ENCODE measurements at regions not wholly inside any gene's neighbourhood (a gene's known extent, or its start where the extent isn't known, plus 50 kb on each side); places are given as distances from the start of the nearest gene placed in this dataset.

DNA sequence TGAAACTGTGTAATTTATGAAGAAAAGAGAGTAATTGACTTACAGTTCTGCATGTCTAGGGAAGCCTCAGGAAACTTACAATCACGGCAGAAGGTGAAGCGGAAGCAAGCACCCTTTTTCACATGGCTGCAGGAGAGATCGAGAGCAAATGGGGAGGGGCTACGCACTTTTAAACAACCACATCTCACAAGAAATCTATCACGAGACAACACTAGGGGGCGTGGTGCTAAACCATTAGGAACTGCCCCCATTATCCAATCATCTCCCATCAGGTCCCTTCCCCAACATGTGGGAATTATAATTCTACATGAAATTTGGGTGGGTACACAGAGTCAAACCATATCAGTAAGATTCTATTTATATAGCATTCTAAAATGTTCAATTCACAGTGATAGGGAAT is 114.8 kb upstream of the TRPC4 start:
- Histone ChIP-seq H3K9me3 (ENCODE audit: control insufficient read depth, insufficient read depth, low read length) (no peaks in the 10 kb centered on the region), H3K4me3 (ENCODE audit: low read depth, low read length) (no peak overlapping the region), H3K27me3 (ENCODE audit: control insufficient read depth, insufficient read depth, low read length) (no peaks in the 10 kb centered on the region), H3K27ac (ENCODE audit: low read depth, low read length) (no peak overlapping the region)
- no peak for DNase-seq (ENCODE audit: low read depth, low spot score)
- ChIA-PET POLR2A (no interaction called here), CTCF (interaction anchor here (0.8 kb wide), 1 partner anchor 344 kb away, joined by 3 read pairs; no protein-coding TSS in a partner anchor)
- TF ChIP-seq, protein P1, sequence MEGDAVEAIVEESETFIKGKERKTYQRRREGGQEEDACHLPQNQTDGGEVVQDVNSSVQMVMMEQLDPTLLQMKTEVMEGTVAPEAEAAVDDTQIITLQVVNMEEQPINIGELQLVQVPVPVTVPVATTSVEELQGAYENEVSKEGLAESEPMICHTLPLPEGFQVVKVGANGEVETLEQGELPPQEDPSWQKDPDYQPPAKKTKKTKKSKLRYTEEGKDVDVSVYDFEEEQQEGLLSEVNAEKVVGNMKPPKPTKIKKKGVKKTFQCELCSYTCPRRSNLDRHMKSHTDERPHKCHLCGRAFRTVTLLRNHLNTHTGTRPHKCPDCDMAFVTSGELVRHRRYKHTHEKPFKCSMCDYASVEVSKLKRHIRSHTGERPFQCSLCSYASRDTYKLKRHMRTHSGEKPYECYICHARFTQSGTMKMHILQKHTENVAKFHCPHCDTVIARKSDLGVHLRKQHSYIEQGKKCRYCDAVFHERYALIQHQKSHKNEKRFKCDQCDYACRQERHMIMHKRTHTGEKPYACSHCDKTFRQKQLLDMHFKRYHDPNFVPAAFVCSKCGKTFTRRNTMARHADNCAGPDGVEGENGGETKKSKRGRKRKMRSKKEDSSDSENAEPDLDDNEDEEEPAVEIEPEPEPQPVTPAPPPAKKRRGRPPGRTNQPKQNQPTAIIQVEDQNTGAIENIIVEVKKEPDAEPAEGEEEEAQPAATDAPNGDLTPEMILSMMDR (IDR thresholded peaks at IDR 0.05; ENCODE audit: low read depth, low read length) = no peak

DNA sequence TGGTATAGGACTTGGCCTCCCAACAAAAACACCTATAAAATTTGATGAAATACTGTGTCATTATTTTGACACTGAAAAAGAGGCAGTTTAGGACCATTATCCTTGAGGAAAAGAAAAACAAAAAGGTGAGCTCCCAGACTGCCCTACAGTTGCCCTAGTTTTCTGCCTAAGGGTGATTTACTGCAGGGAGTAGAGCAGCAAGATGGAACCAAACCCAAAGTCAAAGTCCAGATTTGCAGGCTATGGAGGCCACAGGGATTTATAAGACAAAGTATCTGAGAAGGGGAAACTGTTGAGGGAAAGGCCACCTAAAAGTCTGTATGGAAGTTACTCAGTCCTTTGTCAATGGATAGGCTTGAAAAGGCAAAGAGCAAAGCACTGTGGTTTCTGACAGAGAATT is 112.4 kb upstream of the TRPC4 start:
- POLR2A ChIA-PET = no interaction called here
- TF ChIP-seq, protein P1 (IDR thresholded peaks at IDR 0.05; ENCODE audit: low read depth, low read length) = no peak
- no peak overlapping the region for H3K27ac ChIP-seq (ENCODE audit: low read depth, low read length)
- H3K9me3 ChIP-seq (ENCODE audit: control insufficient read depth, insufficient read depth, low read length) = no peaks in the 10 kb centered on the region
- H3K27me3 ChIP-seq (ENCODE audit: control insufficient read depth, insufficient read depth, low read length) = no peaks in the 10 kb centered on the region
- no peak for DNase-seq (ENCODE audit: low read depth, low spot score)
- CTCF ChIA-PET = no interaction called here
- no peak overlapping the region for H3K4me3 ChIP-seq (ENCODE audit: low read depth, low read length)

DNA sequence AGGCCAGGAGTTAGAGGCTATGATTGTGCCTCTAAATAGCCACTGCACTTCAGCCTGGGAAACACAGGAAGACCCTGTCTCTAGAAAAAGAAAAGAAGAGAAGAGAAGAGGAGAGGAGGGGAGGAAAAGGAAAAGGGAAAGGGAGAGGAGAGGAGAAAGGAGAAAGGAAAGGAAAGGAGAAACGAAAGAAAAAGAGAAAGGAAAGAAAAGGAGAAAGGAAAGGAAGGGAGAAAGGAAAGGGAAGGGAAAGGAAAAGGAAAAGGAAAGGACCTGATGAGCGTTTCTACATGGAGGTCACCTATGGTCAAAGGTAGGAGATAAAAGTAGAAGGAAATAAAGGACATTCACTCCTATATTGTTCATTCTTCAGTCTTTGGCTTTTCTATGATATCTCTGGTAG is 109.1 kb upstream of the TRPC4 start:
- Histone ChIP-seq H3K27ac (ENCODE audit: low read depth, low read length) (no peak overlapping the region), H3K9me3 (ENCODE audit: control insufficient read depth, insufficient read depth, low read length) (no peaks in the 10 kb centered on the region), H3K27me3 (ENCODE audit: control insufficient read depth, insufficient read depth, low read length) (no peaks in the 10 kb centered on the region), H3K4me3 (ENCODE audit: low read depth, low read length) (no peak overlapping the region)
- POLR2A ChIA-PET = no interaction called here
- CTCF ChIA-PET = no interaction called here
- DNase-seq (ENCODE audit: low read depth, low spot score) = no peak
- TF ChIP-seq, protein P1 (IDR thresholded peaks at IDR 0.05; ENCODE audit: low read depth, low read length) = no peak

DNA sequence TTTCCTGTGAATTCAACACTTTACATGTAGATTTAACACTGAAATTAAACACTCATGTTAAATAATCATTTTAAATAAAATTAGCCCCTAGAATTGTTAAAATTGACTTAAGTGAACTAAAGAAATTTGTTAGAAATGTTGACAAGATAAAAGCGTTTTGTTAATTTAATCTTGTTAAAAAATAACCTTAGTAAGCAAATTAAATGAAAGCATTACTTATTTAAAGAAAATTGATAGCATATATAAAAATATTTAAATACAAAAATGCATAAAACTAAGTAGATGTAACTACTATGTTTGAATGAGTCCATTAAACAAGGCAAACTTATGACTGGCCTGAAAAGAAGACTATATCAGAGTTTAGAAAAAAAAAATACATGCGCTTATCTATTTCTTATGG is 99.0 kb upstream of the TRPC4 start:
- DNase-seq (ENCODE audit: low read depth, low spot score) = no peak
- POLR2A ChIA-PET = no interaction called here
- CTCF ChIA-PET = no interaction called here
- TF ChIP-seq, protein P1 (IDR thresholded peaks at IDR 0.05; ENCODE audit: low read depth, low read length) = no peak
- no peak overlapping the region for H3K4me3 ChIP-seq (ENCODE audit: low read depth, low read length)
- H3K27me3 ChIP-seq (ENCODE audit: control insufficient read depth, insufficient read depth, low read length) = no peaks in the 10 kb centered on the region
- H3K27ac ChIP-seq (ENCODE audit: low read depth, low read length) = no peak overlapping the region
- no peaks in the 10 kb centered on the region for H3K9me3 ChIP-seq (ENCODE audit: control insufficient read depth, insufficient read depth, low read length)

DNA sequence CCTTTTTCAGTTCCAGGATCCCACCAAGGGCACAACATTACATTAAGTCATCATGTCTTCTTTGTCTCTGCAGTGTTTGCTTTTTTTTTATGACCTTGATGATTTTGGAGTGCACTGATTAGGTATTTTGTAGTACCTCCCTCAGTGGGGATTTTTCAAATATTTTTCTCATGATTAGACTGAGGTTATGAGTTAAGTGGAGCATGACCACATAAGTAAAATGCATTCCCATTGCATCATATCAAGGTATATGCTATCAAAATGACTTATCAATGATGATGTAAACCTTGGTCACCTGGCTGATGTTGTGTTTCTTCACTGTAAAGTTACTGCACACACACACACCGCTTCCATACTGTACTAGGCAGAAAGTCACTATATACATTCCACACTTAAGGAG is 96.7 kb upstream of the TRPC4 start:
- no peak overlapping the region for H3K27ac ChIP-seq (ENCODE audit: low read depth, low read length)
- no peak for DNase-seq (ENCODE audit: low read depth, low spot score)
- H3K9me3 ChIP-seq (ENCODE audit: control insufficient read depth, insufficient read depth, low read length) = no peaks in the 10 kb centered on the region
- CTCF ChIA-PET = no interaction called here
- TF ChIP-seq, protein P1 (IDR thresholded peaks at IDR 0.05; ENCODE audit: low read depth, low read length) = no peak
- POLR2A ChIA-PET = no interaction called here
- no peak overlapping the region for H3K4me3 ChIP-seq (ENCODE audit: low read depth, low read length)
- no peaks in the 10 kb centered on the region for H3K27me3 ChIP-seq (ENCODE audit: control insufficient read depth, insufficient read depth, low read length)
